Stimulated activated CD8-positive, alpha-beta memory T cell treated with anti-CD3 and anti-CD28 coated beads, Interleukin-15, amount 100 ng/mL, for 48 hours (primary cell): ENCODE measurements at regions not wholly inside any gene's neighbourhood (a gene's known extent, or its start where the extent isn't known, plus 50 kb on each side); places are given as distances from the start of the nearest gene placed in this dataset.
"Not testable (repeated sequence)": the region's sequence is repeated elsewhere in the genome, so short reads cannot be mapped to it uniquely, and the experiment has no call there.

Experiments used
- DNase-seq, 2 donors: peaks; one replicate each; pipeline ENCODE4 v3.0.0-alpha.2; 2020; ENCODE audit warnings: low read depth in 2 of 2

DNA sequence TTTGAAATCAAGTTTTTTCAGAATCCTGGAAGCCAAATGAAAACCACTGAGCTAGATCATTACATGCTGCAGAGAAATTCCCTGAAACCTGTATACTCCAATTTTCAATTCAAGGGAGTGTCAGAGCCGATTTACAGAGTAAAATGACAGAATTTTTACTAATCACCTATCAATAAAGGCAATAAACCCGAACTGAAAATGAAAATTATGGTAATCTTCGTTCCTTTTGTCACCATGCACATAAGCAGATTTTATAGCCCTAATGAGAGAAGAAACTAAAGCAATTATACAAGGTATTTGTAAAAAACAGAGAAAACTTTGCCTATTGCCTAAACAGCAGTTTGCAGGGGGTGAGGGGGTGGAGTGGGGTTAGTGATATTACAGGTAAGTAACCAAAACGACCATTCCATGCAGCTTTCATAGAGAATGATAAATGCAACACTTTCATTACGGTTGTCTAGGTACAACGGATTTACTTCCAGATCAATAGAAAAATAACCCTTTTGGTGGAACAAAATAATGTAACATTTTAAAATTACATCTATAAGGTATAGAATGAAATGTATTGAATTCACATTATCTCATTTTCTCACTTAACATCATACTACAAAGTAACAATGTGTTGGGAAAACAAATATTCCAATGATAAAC lies 115.2 kb upstream of the BEND6 start:
- DNase-seq, result no peak

DNA sequence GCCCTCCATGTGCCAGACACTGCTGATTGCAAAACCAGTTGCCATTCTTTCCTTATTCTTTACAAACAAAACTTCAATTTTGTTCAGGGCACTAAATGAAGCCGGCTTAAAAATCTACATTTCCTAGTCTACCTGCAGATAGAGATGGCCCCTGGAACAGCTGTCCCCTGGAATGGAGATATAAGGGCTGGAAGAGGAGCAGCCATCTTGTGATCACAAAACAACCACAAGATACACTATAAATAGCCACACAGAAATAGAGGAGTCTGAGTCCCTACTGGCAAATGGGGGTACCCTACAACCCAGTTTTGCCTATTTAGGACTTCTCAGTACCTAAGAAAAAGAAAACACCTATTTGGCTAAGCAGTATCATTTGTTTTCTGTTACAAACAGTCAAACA lies 115.9 kb upstream of the BEND6 start:
- DNase-seq, result no peak

DNA sequence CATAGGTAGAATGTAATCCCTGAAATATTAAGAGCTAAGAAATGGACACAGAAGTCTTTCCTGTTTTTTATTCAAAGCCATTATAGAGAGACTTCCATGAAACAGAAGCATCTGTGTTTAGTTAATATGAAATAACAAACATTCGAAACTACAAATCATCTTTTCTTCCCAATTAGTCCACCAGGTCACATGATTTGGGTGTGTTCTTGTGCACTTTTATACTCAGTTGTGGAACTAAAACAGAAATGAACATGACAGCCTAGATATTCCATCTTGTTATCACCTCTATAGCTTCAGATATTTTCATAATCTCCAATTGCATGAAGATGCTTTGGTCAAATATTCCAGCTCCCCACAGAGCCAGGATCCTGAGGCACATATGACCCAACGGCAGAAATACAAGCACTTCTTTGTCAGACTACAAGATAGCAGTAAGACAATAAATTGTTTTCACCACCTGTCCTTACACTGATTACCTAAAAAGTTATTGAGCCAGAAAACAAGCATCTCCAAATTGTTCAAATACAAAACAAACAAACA lies 116.8 kb upstream of the BEND6 start:
- no peak for DNase-seq

DNA sequence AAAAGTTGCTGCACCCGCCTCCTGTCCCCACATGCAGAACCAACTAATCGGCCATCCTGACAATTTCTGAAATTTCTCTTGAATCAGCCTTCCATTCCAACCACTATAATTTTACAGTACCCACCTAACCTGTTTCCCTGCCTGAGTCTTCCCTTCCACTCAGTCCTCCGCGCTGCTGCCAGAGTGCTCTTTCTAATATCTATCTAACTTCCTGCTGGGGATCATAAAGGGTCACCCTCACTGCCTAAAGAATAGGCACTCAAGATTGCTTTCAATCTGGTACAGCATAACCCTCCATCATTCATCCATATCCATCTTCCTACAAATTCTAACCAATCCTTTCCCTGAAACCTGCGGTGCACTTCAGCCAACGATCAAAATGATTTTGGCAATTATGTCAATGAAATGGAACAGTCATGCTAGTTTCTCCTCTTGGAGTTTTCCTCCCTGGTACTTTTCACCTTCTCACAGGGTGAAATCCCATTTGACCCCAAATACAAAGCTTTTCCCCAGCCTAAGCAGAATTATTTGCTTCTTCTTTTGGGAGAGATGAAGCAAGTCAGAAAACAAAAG lies 117.5 kb upstream of the BEND6 start:
- no peak for DNase-seq

DNA sequence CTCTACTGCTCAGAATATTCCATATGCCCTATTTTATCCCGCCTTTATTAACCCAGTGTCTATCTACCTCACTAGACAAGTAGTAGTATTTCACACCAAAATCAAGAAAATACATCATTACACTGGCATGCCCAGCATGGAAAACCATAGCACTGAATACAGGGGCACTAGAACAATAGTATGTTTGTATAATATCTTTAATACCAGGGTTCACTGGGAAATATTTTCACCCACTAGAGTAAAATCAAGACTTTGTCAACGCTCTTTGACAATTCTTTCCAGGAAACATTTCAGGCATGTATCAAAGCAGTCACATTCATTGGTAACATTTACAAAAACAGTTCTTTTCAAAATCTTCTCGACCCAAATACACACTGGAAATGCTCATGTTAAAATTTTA lies 119.3 kb upstream of the BEND6 start:
- no peak for DNase-seq

DNA sequence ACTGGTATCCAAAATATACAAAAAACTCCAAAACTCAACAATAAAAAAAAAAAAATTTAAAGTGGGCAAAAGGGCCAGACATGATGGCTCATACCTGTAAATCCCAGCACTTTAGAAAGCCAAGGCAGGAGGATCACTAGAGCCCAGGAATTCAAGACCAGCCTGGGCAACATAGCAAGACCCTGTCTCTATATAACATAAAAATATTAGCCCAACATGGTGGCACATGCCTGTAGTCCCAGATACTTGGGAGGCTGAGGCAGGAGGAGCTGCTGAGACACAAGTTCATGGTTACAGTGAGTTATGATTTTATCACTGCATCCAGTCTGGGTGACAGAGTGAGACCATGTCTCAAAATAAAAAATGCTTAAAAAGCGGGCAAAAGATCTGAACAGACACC lies 121.0 kb upstream of the BEND6 start:
- DNase-seq, result no peak

DNA sequence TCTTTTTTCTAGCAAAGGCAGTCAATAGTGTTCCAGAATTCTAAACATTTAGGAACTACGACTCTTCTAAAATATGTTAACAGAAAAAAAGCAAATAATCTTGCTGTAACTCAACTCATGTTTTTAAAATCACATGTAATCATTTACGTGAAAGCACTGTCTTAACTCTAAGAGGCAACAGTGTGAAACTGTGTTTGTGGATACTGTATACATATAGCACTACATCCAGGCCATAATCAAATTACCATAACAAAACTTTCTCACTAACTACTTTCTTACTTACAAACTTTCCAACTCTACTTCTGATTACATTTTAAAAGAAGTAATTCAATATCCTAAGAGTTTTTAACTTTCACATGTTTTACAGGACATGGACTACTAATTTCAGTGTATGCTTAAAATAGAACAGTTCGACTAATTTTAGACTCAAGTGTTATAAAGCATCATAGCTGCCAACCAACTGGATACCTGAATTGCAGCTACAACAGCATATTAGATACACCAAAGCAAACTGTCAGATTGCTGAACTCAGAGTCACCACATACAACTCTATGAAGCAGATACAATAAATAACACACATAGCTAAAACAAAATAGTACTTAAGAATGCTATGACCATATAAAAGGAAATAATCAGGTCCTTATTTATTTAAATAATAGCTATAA lies 121.6 kb upstream of the BEND6 start:
- no peak for DNase-seq

DNA sequence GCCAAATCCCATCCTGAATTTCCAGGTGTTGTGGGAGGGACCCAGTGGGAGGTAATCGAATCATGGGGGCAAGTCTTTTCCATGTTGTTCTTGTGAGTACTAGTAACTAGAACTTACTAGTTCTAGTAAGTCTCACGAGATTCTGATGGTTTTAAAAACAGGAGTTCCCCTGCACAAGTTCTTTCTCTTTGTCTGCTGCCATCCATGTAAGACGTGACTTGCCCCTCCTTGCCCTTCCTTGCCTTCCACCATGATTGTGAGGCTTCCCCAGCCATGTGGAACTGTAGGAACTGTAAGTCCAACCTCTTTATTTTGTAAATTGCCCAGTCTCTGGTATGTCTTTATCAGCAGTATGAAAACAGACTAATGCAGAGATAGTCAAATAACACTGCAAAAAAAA lies 122.7 kb upstream of the BEND6 start:
- no peak for DNase-seq

DNA sequence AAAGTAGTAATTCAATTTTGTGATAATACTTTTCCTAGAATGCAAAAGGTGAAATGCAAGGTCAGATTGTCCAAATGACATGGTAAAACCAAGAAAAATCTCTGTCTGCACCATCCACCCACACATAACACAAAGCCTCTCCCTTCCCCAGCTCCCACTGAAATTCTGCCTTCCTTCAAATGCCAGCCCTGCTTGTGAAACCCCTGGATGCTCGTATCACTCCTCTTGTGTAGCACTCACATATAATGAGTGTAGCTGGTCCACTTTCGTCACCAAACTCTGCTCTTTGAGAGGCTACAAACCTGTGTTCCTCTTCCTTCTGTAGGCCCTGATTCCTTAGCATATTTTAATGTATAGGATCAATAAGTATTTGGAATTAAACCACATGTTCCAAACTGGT lies 123.6 kb upstream of the BEND6 start:
- DNase-seq, result no peak

DNA sequence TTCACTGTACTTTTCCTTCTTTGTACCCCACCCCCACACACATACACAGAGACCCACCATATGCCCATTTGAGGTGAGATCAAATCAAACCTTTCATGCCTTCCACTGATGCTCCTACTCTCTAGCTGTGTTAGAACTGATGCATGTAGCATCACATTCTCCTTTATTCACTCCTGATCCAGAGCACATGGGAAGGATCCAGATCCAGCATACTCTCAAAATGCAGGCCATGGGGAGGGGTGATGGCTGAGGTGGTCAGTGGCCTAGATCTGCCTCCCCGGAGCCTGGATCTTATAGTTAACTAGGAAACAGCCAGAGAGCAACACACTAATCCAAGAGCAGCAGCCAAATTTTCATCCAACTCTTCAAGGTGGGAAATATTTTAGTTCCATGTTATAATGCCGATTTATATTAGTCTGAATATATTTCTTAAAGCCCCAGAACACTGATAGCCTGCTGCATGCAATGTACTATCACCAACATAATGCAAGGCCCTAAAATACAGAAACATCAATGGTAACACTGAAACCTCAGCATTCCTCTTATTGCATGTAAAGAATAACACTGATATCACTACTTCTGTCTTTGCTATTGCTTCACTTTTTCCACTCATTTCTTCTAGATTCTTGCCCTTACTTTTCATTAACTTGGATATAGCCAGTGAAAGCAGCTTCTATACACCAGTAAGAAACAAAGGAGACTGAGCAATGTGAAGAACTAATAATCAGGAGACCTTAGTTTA lies 126.8 kb upstream of the BEND6 start:
- no peak for DNase-seq

DNA sequence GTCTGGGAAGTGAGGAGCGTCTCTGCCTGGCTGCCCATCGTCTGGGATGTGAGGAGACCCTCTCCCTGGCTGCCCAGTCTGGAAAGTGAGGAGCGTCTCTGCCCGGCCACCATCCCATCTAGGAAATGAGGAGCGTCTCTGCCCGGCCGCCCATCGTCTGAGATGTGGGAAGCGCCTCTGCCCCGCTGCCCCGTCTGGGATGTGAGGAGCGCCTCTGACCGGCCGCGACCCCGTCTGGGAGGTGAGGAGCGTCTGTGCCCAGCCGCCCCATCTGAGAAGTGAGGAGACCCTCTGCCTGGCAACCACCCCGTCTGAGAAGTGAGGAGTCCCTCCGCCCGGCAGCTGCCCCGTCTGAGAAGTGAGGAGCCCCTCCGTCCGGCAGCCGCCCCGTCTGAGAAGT lies 130.5 kb upstream of the BEND6 start:
- DNase-seq, result not testable (repeated sequence)

DNA sequence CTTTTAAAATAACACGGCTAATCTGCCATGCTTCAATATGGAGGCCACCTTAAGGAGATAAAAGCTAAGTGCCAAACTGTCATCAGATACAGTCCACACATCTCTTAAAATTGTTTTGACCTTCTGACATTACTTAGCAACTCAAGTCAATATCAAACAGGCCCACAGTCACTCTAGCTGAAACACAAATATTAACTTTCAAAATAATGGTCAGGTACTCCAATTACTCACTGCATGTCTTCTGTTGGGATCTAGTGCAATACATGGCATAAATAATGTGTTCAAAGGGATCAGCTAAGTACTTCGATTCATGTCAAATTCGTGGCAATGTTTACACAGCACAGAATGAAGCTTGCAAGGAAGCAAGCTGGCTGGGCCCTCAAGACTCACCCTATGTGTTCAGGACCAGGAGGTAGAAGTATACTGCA lies 133.9 kb upstream of the BEND6 start:
- DNase-seq, result no peak

DNA sequence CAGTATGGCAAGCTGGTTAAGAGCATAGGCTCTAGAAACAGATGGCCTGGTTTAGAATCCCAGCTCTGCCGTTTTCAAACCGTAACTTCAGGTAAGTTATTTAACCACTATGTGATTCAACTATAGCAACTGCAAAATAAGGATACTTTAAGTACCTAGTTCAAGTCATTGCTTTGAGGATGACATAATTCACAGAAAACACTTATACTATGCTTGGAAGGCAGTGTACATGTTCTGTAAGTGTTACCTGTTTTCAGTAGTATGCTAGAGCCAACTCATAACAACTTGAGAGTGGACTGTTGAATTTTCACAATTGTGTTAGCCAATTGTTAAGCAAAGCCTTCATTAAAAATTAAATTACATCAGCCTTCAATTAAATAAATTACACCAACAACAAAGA lies 134.8 kb upstream of the BEND6 start:
- no peak for DNase-seq

DNA sequence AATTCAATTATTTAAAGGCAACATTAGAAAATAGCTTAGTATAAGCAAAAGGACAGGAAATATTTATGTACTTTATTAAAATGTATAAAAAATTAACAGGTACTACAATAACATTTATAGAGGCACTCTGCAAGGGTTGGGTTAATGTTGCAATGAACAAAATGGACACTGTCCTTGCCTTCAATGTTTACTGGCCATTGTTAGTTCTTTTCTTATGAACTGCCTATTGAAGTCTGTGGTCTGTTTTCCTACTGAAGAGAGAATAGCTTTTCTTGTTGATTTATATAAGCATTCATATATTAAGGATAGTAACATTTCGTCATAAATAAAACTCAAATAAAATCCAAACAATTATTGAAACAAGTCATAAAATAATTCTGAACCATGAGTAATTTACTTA lies 135.3 kb upstream of the BEND6 start:
- no peak for DNase-seq

DNA sequence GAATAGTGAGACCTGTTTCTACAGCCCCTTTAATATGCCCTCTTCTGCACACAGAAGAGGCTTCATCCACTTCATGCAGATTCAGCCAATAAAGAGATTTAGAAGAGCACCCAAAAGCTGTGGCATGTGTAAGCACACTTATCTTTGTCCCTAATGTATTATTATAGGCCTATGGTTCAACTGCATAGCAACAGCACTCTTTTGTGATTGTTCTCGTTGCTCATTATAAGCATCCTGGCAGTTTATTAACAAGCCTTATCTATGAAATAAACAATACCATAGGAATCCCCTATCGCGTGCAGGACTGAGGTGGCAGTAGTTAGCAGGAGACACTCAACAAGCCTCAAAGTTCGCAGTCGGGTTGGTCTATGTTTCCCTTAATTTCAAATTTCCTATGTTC lies 138.5 kb upstream of the BEND6 start:
- no peak for DNase-seq

DNA sequence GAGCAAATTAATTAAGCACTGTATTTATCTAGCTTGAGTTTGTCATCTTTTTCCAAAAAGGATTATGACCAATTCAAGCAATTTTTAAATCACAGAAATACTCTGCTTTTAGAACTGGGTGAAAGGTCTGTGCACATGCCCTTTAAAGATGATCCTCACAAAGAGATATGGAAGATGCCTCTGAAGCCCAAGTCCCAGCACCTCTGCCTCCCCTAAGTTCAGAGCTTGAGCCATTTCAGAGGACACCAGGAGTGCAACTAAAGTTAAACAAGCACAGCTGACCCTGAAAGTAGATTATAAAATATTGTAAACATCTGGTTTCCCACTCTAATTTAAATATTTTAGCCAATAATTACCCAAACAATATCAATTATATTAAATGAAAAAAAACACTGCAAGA lies 139.5 kb upstream of the BEND6 start:
- DNase-seq, result no peak

DNA sequence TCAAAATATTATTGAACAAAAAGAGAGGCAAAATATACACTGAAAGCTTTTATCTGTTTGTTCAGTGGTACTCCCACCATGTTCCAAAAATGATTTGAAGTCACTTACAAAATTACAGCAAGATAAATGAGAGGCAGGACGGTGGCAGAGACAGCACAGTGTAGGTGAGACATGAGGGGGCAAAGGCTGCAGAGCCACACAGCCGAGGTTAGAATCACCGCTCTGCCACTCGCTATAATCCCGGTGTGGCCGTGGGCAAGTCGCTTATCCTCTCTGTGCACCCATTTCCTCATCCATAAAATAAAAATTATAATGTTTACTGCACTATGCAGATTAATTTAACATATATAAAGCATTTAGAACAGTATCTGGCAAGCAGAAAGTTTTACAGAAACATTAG lies 140.1 kb upstream of the BEND6 start:
- no peak for DNase-seq

DNA sequence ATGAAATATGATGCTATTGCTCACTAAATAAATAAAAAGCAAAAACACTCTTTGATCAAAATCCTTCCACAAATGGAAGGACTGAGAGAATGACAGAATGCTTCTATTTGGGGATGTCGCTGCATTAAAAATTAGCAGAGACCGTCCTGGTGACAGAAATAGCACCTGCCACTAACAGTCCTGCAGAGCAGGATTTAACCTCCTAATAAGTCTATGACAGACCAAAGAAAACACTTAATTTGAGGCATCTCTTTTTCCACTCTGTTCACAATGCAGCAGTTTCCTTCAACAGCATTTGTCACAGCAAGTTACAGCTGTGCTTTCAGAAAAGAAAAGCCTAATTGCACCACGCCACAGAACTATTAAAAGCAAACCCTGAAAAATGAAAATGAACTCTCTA lies 140.6 kb upstream of the BEND6 start:
- DNase-seq, result no peak

DNA sequence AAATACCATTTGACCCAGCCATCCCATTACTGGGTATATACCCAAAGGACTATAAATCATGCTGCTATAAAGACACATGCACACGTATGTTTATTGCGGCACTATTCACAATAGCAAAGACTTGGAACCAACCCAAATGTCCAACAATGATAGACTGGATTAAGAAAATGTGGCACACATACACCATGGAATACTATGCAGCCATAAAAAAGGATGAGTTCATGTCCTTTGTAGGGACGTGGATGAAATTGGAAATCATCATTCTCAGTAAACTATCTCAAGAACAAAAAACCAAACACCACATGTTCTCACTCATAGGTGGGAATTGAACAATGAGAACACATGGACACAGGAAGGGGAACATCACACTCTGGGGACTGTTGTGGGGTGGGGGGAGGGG lies 142.1 kb upstream of the BEND6 start:
- DNase-seq, result not testable (repeated sequence)

DNA sequence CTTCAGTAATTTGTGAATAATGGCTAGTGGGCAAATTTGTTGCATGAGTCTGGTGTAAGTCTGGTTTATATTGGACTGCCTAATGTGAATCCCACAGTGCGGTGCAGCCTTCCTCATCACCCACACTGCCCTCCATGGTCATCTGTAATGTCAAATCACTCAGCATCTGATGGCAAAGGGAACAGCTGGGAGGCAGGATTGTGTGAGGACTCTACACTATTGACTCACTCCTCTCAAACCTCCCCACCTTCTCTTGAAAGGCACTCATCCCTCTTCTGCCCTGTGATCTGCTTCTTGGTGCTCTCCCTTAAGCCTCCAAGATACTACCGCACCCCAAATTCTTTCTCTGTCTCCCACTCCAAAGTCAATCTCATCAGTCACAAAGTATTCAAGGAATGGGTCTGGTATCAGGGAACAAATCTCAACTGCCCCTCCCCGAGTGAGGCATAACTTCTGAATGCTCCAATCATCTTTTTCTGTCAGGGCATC lies 146.0 kb upstream of the BEND6 start:
- DNase-seq, result no peak

DNA sequence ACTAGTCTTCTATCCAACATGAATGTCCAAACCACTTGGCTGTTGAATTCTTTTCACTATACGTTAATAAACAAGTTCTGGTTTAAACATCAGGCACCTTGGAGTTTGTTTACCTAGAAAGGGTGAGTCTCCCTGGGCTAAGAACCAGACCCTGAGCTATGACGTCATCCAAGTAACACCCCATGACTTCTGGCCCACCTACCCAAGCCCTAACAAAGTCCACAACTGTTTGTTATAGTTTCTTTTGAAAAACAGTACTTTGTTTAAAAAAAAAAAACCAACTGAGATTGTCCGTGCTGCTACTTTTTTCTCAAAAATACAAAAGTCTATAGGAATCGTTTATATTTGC lies 146.9 kb upstream of the BEND6 start:
- DNase-seq, result no peak

DNA sequence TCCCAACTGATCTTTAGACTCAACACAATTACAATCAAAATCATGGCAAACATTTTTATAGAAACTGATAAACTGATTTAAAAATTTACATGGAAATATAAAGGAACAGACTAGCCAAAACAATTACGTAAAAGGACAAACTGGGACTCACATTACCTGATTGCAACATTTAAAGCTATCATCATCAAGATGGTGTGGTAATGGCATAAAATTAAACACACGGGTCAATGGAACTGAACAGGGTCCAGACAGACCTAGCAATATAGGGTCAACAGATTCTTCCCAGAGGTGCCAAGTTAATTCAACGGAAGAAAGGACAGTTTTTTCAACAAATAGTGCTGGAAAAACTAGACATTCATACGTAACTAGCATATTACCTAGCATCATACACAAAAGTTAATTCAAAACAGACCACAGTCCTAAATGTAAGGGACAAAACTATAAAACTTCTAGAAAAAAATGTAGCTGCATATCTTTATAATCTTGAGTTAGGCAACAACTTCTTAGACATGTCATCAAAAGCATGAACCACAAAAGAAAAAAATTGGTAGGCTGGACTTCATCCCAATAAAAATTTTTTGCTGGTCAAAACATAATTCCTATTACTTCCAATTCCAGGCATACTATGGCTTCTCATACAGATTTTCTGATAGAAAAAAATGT lies 147.4 kb upstream of the BEND6 start:
- DNase-seq, result no peak
